H9 (cell line): ENCODE measurements at regions not wholly inside any gene's neighbourhood (a gene's known extent, or its start where the extent isn't known, plus 50 kb on each side); places are given as distances from the start of the nearest gene placed in this dataset.

ENCODE experiments used
- DNase-seq: peaks from one replicate; pipeline ENCODE4 v3.0.0-alpha.2; 2017
- H2AFZ ChIP-seq: one replicate; pipeline ENCODE4 v1.6.1; 2013; ENCODE audit warnings: mild to moderate bottlenecking, low read length, control low read depth, moderate library complexity
- H2AK5ac ChIP-seq: 2 replicates; pipeline ENCODE4 v1.6.1; 2013; ENCODE audit warnings: low read length, control low read depth, mixed read lengths; ENCODE audit not compliant: insufficient read length
- H2BK120ac ChIP-seq: one replicate; pipeline ENCODE4 v1.6.1; 2013; ENCODE audit warnings: low read depth, mild to moderate bottlenecking, low read length, control low read depth, inconsistent platforms; ENCODE audit not compliant: poor library complexity, severe bottlenecking
- H2BK12ac ChIP-seq: 2 replicates; pipeline ENCODE4 v1.6.1; 2013; ENCODE audit warnings: low read length, control low read depth, mixed read lengths, low read depth; ENCODE audit not compliant: insufficient read length
- H2BK15ac ChIP-seq: 2 replicates; pipeline ENCODE4 v1.6.1; 2013; ENCODE audit warnings: low read depth, low read length, control low read depth
- H2BK20ac ChIP-seq: one replicate; pipeline ENCODE4 v1.6.1; 2013; ENCODE audit warnings: low read depth, mild to moderate bottlenecking, low read length, control low read depth, inconsistent platforms; ENCODE audit not compliant: poor library complexity, severe bottlenecking
- H2BK5ac ChIP-seq: 2 replicates; pipeline ENCODE4 v1.6.1; 2013; ENCODE audit warnings: low read length, control low read depth, mixed read lengths; ENCODE audit not compliant: insufficient read length
- H3K14ac ChIP-seq: 2 replicates; pipeline ENCODE4 v1.6.1; 2013; ENCODE audit warnings: low read length, control low read depth; ENCODE audit not compliant: insufficient read depth
- H3K18ac ChIP-seq: 2 replicates; pipeline ENCODE4 v1.6.1; 2013; ENCODE audit warnings: low read depth, mild to moderate bottlenecking, mixed read lengths, low read length, control low read depth; ENCODE audit not compliant: insufficient read length
- H3K23ac ChIP-seq: 2 replicates; pipeline ENCODE4 v1.6.1; 2013; ENCODE audit warnings: low read length, control low read depth, mixed read lengths, low read depth; ENCODE audit not compliant: insufficient read length
- H3K23me2 ChIP-seq: 2 replicates; pipeline ENCODE4 v1.6.1; 2013; ENCODE audit warnings: low read depth, mild to moderate bottlenecking, mixed read lengths, low read length, control low read depth; ENCODE audit not compliant: insufficient read length, poor library complexity, severe bottlenecking
- H3K27ac ChIP-seq: 2 replicates; pipeline ENCODE4 v1.5.1; 2013; ENCODE audit warnings: low read length, control low read depth, mixed read lengths, low read depth; ENCODE audit not compliant: insufficient read length
- H3K27me3 ChIP-seq: 2 replicates; pipeline ENCODE4 v1.6.1; 2013; ENCODE audit warnings: low read length, control low read depth, inconsistent platforms; ENCODE audit not compliant: insufficient read depth
- H3K4ac ChIP-seq: 2 replicates; pipeline ENCODE4 v1.6.1; 2013; ENCODE audit warnings: low read depth, mild to moderate bottlenecking, control low read depth, inconsistent platforms, low read length, moderate library complexity
- H3K4me1 ChIP-seq: 2 replicates; pipeline ENCODE4 v1.6.1; 2013; ENCODE audit warnings: low read length, control low read depth, inconsistent platforms; ENCODE audit not compliant: insufficient read depth
- H3K4me2 ChIP-seq: 2 replicates; pipeline ENCODE4 v1.6.1; 2013; ENCODE audit warnings: low read length, control low read depth, mixed read lengths; ENCODE audit not compliant: insufficient read length, insufficient read depth
- H3K56ac ChIP-seq: 2 replicates; pipeline ENCODE4 v1.6.1; 2013; ENCODE audit warnings: low read depth, mild to moderate bottlenecking, mixed read lengths, low read length, control low read depth; ENCODE audit not compliant: insufficient read length
- H3K79me1 ChIP-seq: 2 replicates; pipeline ENCODE4 v1.6.1; 2013; ENCODE audit warnings: low read depth, mild to moderate bottlenecking, moderate library complexity, low read length, control low read depth, inconsistent platforms; ENCODE audit not compliant: insufficient read depth, poor library complexity, severe bottlenecking
- H3K79me2 ChIP-seq: 2 replicates; pipeline ENCODE4 v1.6.1; 2013; ENCODE audit warnings: low read length, control low read depth, inconsistent platforms; ENCODE audit not compliant: insufficient read depth
- H3K9ac ChIP-seq: 2 replicates; pipeline ENCODE4 v1.6.1; 2013; ENCODE audit warnings: low read length, control low read depth, mixed read lengths; ENCODE audit not compliant: insufficient read length; ENCODE audit errors: extremely low read depth
- H3K9me3 ChIP-seq: one replicate; pipeline ENCODE4 v1.6.1; 2013; ENCODE audit warnings: low read depth, low read length, inconsistent platforms; ENCODE audit not compliant: control insufficient read depth
- H3T11ph ChIP-seq: one replicate; pipeline ENCODE4 v1.6.1; 2013; ENCODE audit warnings: mild to moderate bottlenecking, low read length, control low read depth, inconsistent platforms
- H4K20me1 ChIP-seq: one replicate; pipeline ENCODE4 v1.6.1; 2013; ENCODE audit not compliant: control insufficient read depth, insufficient read length, insufficient read depth
- H4K5ac ChIP-seq: 2 replicates; pipeline ENCODE4 v1.6.1; 2013; ENCODE audit warnings: low read depth, mild to moderate bottlenecking, mixed read lengths, low read length, control low read depth; ENCODE audit not compliant: insufficient read length
- H4K8ac ChIP-seq: replicated peaks from 2 replicates; pipeline ENCODE4 v1.6.1; 2013; ENCODE audit warnings: low read length, control low read depth, mixed read lengths, low read depth; ENCODE audit not compliant: insufficient read length
- H4K91ac ChIP-seq: 2 replicates; pipeline ENCODE4 v1.6.1; 2013; ENCODE audit warnings: low read depth, mild to moderate bottlenecking, moderate library complexity, mixed read lengths, low read length, control low read depth; ENCODE audit not compliant: insufficient read length
- H3K27ac Mint-ChIP-seq, 3 experiments: 2 replicates in 2 of 3; 3 replicates in 1 of 3; pipeline ENCODE4 v1.8.0; 2020 to 2021; ENCODE audit warnings: mixed read lengths in 3 of 3, mild to moderate bottlenecking in 1 of 3, moderate library complexity in 1 of 3
- H3K27me3 Mint-ChIP-seq: 2 replicates; pipeline ENCODE4 v1.8.0; 2021; ENCODE audit warnings: low read depth, mild to moderate bottlenecking, moderate library complexity, mixed read lengths
- H3K36me3 Mint-ChIP-seq, 3 experiments: 2 replicates in 2 of 3; 3 replicates in 1 of 3; pipeline ENCODE4 v1.8.0; 2020 to 2021; ENCODE audit warnings: low read depth in 3 of 3, mixed read lengths in 3 of 3; ENCODE audit not compliant: insufficient read depth in 1 of 3
- H3K4me1 Mint-ChIP-seq, 2 experiments: 2 replicates each; pipeline ENCODE4 v1.8.0; 2020; ENCODE audit warnings: mixed read lengths in 2 of 2
- H3K4me3 Mint-ChIP-seq, 2 experiments: 2 replicates in 1 of 2; 3 replicates in 1 of 2; pipeline ENCODE4 v1.8.0; 2020 to 2021; ENCODE audit warnings: mild to moderate bottlenecking in 2 of 2, mixed read lengths in 2 of 2, moderate library complexity in 1 of 2
- H3K9me3 Mint-ChIP-seq, 2 experiments: 2 replicates in 1 of 2; 3 replicates in 1 of 2; pipeline ENCODE4 v1.8.0; 2020; ENCODE audit warnings: mild to moderate bottlenecking in 2 of 2, mixed read lengths in 2 of 2, moderate library complexity in 1 of 2
- CTCF ChIP-seq: fragments of 200-600 bp; sonication (generic); conservative IDR thresholded peaks from 3 replicates; pipeline ENCODE4 v1.8.0; 2021; ENCODE audit warnings: antibody characterized with exemption, mild to moderate bottlenecking
- WGBS: extraction: QIAGEN DNeasy Blood & Tissue Kit; methylation state at CpG from one replicate; pipeline ENCODE4 v1.1.7; 2013; ENCODE audit warnings: missing lambda C conversion rate, low lambda C conversion rate, mixed read lengths; ENCODE audit not compliant: insufficient read length; ENCODE audit errors: extremely low coverage; 5-methylcytosine and 5-hydroxymethylcytosine counted together

GRCh38 chr3:35291471-35292236 lies 347.7 kb upstream of the ARPP21 start:
- TF ChIP-seq CTCF: peak; percentile 31; the same call in 1 of the 3 replicates
- no peak for DNase-seq
- Histone ChIP-seq H3K4me1 (no peaks in the 10 kb centered on the region), H3K79me1 (no peaks in the 10 kb centered on the region), H3K79me2 (no peaks in the 10 kb centered on the region), H3K23me2 (no peaks in the 10 kb centered on the region), H2AFZ (no peak overlapping the region), H3K9ac (no peak overlapping the region), H2BK120ac (no peak overlapping the region), H3K9me3 (no peaks in the 10 kb centered on the region), H3K18ac (no peak overlapping the region), H3K56ac (no peak overlapping the region), H3K27me3 (no peaks in the 10 kb centered on the region), H4K8ac (no peak overlapping the region), H2BK15ac (no peak overlapping the region), H3K4me2 (no peak overlapping the region), H3K4ac (no peak overlapping the region), H2BK12ac (no peak overlapping the region), H4K5ac (no peak overlapping the region), H4K91ac (no peak overlapping the region), H2BK5ac (no peak overlapping the region), H2AK5ac (no peak overlapping the region), H3K27ac (no peak overlapping the region), H3K14ac (no peak overlapping the region), H2BK20ac (no peak overlapping the region), H3K23ac (no peak overlapping the region), H3T11ph (no peak overlapping the region), H4K20me1 (no peaks in the 10 kb centered on the region)
- WGBS: no CpG with 5 or more reads among the region's 4 CpGs
- Mint-ChIP-seq H3K4me1 (no peaks in the 10 kb centered on the region), H3K27me3 (no peaks in the 10 kb centered on the region), H3K9me3 (no peaks in the 10 kb centered on the region), H3K27ac (no peak overlapping the region), H3K36me3 (no peaks in the 10 kb centered on the region), H3K4me3 (no peak overlapping the region)
